T-helper 17 cell (primary cell): ENCODE measurements at regions not wholly inside any gene's neighbourhood (a gene's known extent, or its start where the extent isn't known, plus 50 kb on each side); places are given as distances from the start of the nearest gene placed in this dataset.
"Not testable (repeated sequence)": the region's sequence is repeated elsewhere in the genome, so short reads cannot be mapped to it uniquely, and the experiment has no call there.

ENCODE experiments used
- ATAC-seq: fragments of 150-1000 bp; cut with Tn5 transposase; 2 replicates; pipeline ENCODE4 v1.10.0; 2021; ENCODE audit warnings: mild to moderate bottlenecking, moderate library complexity
- DNase-seq, 3 donors: peaks; one replicate each; pipeline versions ENCODE4 v3.0.0 to v3.0.0-alpha.2; 2020 to 2021
- H3K9me3 ChIP-seq: one replicate; pipeline ENCODE4 v1.7.0; 2013; ENCODE audit warnings: low read length, mild to moderate bottlenecking; ENCODE audit not compliant: control insufficient read depth, poor library complexity, severe bottlenecking
- H3K27ac Mint-ChIP-seq: one replicate; pipeline ENCODE4 v1.8.0; 2022; ENCODE audit warnings: mild to moderate bottlenecking, moderate library complexity, mixed read lengths
- H3K27me3 Mint-ChIP-seq: one replicate; pipeline ENCODE4 v1.8.0; 2022; ENCODE audit warnings: mixed read lengths
- H3K36me3 Mint-ChIP-seq: one replicate; pipeline ENCODE4 v1.8.0; 2022; ENCODE audit warnings: low read depth, mixed read lengths
- H3K4me1 Mint-ChIP-seq: one replicate; pipeline ENCODE4 v1.8.0; 2022; ENCODE audit warnings: mild to moderate bottlenecking, mixed read lengths
- H3K4me3 Mint-ChIP-seq: one replicate; pipeline ENCODE4 v1.8.0; 2022; ENCODE audit warnings: mild to moderate bottlenecking, moderate library complexity, mixed read lengths

GRCh38 chr3:6447166-6447801 is 413.6 kb upstream of the GRM7 start:
- Mint-ChIP-seq H3K4me1 (no peaks in the 10 kb centered on the region), H3K27ac (no peak overlapping the region), H3K4me3 (no peak overlapping the region), H3K36me3 (no peaks in the 10 kb centered on the region), H3K27me3 (no peaks in the 10 kb centered on the region)
- no peaks in the 10 kb centered on the region for H3K9me3 ChIP-seq
- no peak for DNase-seq
- no peak for ATAC-seq

GRCh38 chr3:6448011-6448410 is 412.9 kb upstream of the GRM7 start:
- Mint-ChIP-seq H3K27ac (no peak overlapping the region), H3K27me3 (no peaks in the 10 kb centered on the region), H3K36me3 (no peaks in the 10 kb centered on the region), H3K4me1 (no peaks in the 10 kb centered on the region), H3K4me3 (no peak overlapping the region)
- DNase-seq (no peak), ATAC-seq (no peak)
- H3K9me3 ChIP-seq, result no peaks in the 10 kb centered on the region

- Mint-ChIP-seq H3K36me3 (no peaks in the 10 kb centered on the region), H3K4me1 (no peaks in the 10 kb centered on the region), H3K27me3 (no peaks in the 10 kb centered on the region), H3K27ac (no peak overlapping the region), H3K4me3 (no peak overlapping the region)
- ATAC-seq (no peak), DNase-seq (no peak)
- no peaks in the 10 kb centered on the region for H3K9me3 ChIP-seq
These were observed 411.8 kb upstream of the GRM7 start for GRCh38 chr3:6449099-6449498.

DNA sequence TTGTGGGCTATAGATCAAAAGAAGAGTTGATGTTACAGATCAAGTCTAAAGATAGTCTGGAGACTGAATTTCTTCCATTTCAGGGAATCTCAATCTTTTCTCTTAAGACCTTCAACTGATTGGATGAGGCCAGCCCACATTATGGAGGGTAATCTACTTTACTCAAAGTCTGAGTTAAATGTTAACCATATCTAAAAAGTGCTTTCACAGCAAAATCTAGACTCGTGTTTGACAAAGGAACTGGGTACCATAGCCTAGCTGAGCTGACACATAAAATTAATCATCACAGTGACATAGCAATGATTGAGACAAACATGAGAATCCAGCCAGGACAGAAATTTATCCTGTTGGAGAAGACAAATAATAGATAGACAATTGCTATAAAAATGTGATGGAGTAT is 407.9 kb upstream of the GRM7 start:
- H3K36me3 Mint-ChIP-seq, result no peaks in the 10 kb centered on the region
- H3K9me3 ChIP-seq, result no peaks in the 10 kb centered on the region
- DNase-seq, result no peak
- no peak overlapping the region for H3K4me3 Mint-ChIP-seq
- H3K27me3 Mint-ChIP-seq, result no peaks in the 10 kb centered on the region
- no peak overlapping the region for H3K27ac Mint-ChIP-seq
- no peaks in the 10 kb centered on the region for H3K4me1 Mint-ChIP-seq
- ATAC-seq, result no peak

DNA sequence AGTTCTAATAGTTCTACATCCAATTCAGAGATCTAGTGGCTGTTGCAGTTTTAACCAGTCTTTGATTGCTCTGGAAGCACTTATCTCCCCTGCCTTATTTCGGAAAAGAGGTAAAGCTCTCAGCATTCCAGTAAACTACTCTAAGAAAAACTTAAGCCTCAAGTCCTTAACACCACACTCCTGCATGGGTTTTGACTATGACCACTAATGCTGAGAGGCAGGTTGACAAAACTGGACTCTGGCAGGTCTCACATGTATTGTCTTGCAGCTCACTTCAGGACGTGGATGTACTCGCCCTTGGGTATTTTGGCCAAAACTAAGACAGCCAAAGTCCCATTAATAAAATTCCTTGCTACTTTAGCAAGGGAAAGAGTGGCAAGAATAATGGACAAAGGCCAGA is 405.9 kb upstream of the GRM7 start:
- DNase-seq, result no peak
- Mint-ChIP-seq H3K36me3 (no peaks in the 10 kb centered on the region), H3K27me3 (no peaks in the 10 kb centered on the region), H3K27ac (no peak overlapping the region), H3K4me3 (no peak overlapping the region), H3K4me1 (no peaks in the 10 kb centered on the region)
- no peaks in the 10 kb centered on the region for H3K9me3 ChIP-seq
- ATAC-seq, result no peak

DNA sequence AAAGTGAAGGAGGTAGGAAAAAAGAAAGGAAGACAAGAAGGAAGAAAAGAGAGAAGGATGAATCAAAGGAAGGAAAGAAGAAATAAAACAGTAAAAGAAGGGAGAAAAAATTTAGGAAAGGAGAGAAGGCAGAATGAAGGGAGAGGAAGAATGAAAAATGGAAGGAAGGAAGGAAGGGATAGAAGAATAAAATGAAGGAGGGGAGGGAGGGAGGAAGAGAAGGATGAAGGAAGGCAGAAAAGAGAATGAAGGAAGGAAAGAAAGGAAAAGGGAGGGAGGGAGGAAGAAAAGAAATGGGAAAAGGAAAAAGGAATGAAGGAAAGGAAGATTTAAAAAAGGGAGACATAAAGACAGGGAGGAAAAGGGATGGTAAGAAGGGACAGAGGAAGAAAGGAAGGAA is 393.7 kb upstream of the GRM7 start:
- Mint-ChIP-seq H3K4me1 (no peaks in the 10 kb centered on the region), H3K27me3 (no peaks in the 10 kb centered on the region), H3K4me3 (no peak overlapping the region), H3K36me3 (no peaks in the 10 kb centered on the region), H3K27ac (no peak overlapping the region)
- DNase-seq (no peak), ATAC-seq (no peak)
- H3K9me3 ChIP-seq, result no peaks in the 10 kb centered on the region

- no peak for DNase-seq
- no peaks in the 10 kb centered on the region for H3K9me3 ChIP-seq
- no peaks in the 10 kb centered on the region for H3K4me1 Mint-ChIP-seq
- no peak overlapping the region for H3K4me3 Mint-ChIP-seq
- ATAC-seq, result no peak
- H3K36me3 Mint-ChIP-seq, result no peaks in the 10 kb centered on the region
- H3K27ac Mint-ChIP-seq, result no peak overlapping the region
- H3K27me3 Mint-ChIP-seq, result no peaks in the 10 kb centered on the region
These were observed 392.3 kb upstream of the GRM7 start for GRCh38 chr3:6468589-6468988.

DNA sequence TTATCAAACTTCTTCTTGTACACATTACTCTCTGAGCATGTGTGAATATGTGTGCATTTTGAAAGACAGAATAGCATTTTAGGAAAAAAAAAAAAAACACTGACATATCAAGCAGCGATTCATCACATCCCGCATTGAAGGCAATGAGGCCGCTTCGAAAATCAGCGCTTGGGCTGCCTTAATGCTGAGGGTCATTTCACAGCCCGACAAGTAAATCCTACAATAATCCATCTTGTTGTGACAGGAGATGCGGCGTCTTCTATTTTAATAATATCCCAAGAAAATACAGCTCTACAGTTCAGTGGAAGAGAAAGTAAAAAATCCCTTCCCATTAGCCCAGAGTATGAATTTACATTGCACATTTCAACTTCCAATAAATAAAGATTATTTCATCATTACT is 389.2 kb upstream of the GRM7 start:
- Mint-ChIP-seq H3K27me3 (no peaks in the 10 kb centered on the region), H3K4me3 (no peak overlapping the region), H3K4me1 (no peaks in the 10 kb centered on the region), H3K36me3 (no peaks in the 10 kb centered on the region), H3K27ac (no peak overlapping the region)
- ATAC-seq (no peak), DNase-seq (no peak)
- H3K9me3 ChIP-seq, result no peaks in the 10 kb centered on the region

DNA sequence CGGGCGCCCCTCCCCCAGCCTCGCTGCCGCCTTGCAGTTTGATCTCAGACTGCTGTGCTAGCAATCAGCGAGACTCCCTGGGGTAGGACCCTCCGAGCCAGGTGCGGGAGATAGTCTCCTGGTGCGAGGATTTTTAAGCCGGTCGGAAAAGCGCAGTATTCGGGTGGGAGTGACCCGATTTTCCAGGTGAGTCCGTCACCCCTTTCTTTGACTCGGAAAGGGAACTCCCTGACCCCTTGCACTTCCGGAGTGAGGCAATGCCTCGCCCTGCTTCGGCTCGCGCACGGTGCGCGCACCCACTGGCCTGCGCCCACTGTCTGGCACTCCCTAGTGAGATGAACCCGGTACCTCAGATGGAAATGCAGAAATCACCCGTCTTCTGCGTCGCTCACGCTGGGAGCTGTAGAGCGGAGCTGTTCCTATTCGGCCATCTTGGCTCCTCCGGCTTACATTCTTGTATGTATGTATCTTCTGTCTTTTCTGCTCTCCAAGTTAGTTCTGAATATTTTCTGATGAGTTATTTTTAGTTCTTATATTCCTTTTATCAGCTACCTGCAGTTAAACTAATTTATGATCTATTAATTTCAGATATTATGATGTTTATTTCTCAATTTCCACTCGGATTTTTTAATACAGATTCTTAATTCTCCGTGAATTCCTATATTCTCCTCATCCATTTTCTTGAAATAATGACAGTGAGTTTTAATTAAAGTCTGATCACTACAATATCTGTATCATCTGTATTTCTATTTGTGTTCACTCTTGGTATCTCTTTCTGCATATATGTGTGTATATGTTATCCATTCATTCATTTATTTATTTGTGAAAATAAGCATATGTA is 370.2 kb upstream of the GRM7 start:
- H3K27me3 Mint-ChIP-seq, H3K9me3 ChIP-seq, H3K27ac Mint-ChIP-seq, H3K36me3 Mint-ChIP-seq, ATAC-seq, H3K4me1 Mint-ChIP-seq, H3K4me3 Mint-ChIP-seq, DNase-seq: not testable (repeated sequence)

DNA sequence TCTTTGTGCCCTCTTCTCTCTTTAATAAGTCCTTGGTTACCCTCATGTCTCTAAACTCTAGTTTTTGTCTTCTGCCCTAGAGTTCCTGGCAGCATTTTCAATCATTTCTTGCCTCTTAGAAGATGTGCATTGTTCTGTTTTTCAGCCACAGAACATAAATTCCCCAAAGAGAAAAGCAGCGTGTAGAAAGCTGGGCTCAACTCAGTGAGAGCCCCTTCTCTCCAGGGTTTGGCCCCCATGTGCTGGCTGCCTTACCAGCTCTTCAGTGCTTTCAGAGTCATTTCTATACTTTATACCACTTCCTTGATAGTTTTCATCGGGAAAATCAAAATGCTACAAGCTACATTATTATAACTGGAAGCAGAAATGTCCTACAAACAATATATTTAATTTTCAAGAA is 369.1 kb upstream of the GRM7 start:
- no peaks in the 10 kb centered on the region for H3K9me3 ChIP-seq
- Mint-ChIP-seq H3K27ac (no peak overlapping the region), H3K4me1 (no peaks in the 10 kb centered on the region), H3K4me3 (no peak overlapping the region), H3K27me3 (no peaks in the 10 kb centered on the region), H3K36me3 (peaks cover 2% of the 10 kb centered on the region)
- DNase-seq (no peak), ATAC-seq (no peak)

DNA sequence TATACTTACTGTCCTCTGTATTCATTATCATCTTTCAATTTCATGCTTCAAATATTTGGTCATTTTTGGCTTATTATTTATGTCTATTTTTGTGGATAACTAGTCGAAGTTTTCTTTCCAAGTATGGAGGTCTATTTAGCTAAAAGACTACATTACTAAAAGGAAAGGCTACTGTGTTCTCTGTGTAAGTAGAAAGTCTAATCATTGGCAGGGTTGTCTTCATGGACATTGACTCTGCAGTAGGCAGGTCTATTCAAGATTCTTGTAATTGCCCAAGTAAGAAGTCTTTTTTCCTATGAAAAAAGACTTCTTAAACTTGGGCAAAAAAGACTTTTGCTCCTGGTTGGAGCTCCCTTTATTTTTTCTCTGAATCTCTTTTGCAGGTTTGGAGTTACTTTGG is 368.6 kb upstream of the GRM7 start:
- no peaks in the 10 kb centered on the region for H3K9me3 ChIP-seq
- Mint-ChIP-seq H3K27me3 (no peaks in the 10 kb centered on the region), H3K4me3 (no peak overlapping the region), H3K4me1 (no peaks in the 10 kb centered on the region), H3K27ac (no peak overlapping the region), H3K36me3 (peaks cover 2% of the 10 kb centered on the region)
- ATAC-seq, result no peak
- no peak for DNase-seq

- ATAC-seq, H3K4me3 Mint-ChIP-seq, H3K9me3 ChIP-seq, H3K36me3 Mint-ChIP-seq, H3K4me1 Mint-ChIP-seq, H3K27ac Mint-ChIP-seq, DNase-seq, H3K27me3 Mint-ChIP-seq: not testable (repeated sequence)
These were observed 362.0 kb upstream of the GRM7 start for GRCh38 chr3:6498944-6499343.

DNA sequence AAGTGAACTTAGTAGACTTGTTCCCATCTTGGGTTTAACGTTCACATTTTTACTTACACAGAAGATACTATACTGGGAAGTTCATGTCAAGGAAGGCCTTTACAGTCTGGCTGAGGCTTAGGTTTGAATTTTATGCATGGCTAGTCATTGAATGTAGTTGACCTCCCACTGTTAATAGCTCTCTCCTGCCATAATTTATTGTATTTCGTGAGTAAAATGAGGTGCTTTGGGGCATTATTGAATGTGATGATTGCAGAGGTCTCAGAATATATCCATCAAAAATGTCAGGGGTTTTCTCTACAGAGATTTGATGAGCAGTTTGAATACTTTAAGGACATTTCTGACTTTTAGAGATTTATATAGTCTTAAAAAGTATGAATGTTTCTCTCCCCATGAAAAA is 356.6 kb upstream of the GRM7 start:
- no peak overlapping the region for H3K27ac Mint-ChIP-seq
- H3K36me3 Mint-ChIP-seq, result no peaks in the 10 kb centered on the region
- no peaks in the 10 kb centered on the region for H3K4me1 Mint-ChIP-seq

GRCh38 chr3:6504834-6505233 is 356.1 kb upstream of the GRM7 start:
- Mint-ChIP-seq H3K27ac (no peak overlapping the region), H3K4me1 (no peaks in the 10 kb centered on the region), H3K36me3 (no peaks in the 10 kb centered on the region), H3K4me3 (no peak overlapping the region), H3K27me3 (no peaks in the 10 kb centered on the region)
- DNase-seq (no peak), ATAC-seq (no peak)
- H3K9me3 ChIP-seq, result no peaks in the 10 kb centered on the region

More for the DNA sequence above, 356.6 kb upstream of the GRM7 start:
- no peaks in the 10 kb centered on the region for H3K9me3 ChIP-seq
- no peak for ATAC-seq
- no peaks in the 10 kb centered on the region for H3K27me3 Mint-ChIP-seq
- no peak overlapping the region for H3K4me3 Mint-ChIP-seq
- no peak for DNase-seq
